GM18508 (cell line): ENCODE measurements at regions not wholly inside any gene's neighbourhood (a gene's known extent, or its start where the extent isn't known, plus 50 kb on each side); places are given as distances from the start of the nearest gene placed in this dataset.

Experiments
- ATAC-seq: cut with Tn5 transposase; IDR thresholded peaks from one replicate; pipeline ENCODE4 v1.9.1; 2021; ENCODE audit warnings: moderate number of reproducible peaks; ENCODE audit not compliant: insufficient read depth, unreplicated experiment

- ATAC-seq, result no peak
Measured at GRCh38 chr17:74055508-74056160, 147.8 kb upstream of the RPL38 start.

DNA sequence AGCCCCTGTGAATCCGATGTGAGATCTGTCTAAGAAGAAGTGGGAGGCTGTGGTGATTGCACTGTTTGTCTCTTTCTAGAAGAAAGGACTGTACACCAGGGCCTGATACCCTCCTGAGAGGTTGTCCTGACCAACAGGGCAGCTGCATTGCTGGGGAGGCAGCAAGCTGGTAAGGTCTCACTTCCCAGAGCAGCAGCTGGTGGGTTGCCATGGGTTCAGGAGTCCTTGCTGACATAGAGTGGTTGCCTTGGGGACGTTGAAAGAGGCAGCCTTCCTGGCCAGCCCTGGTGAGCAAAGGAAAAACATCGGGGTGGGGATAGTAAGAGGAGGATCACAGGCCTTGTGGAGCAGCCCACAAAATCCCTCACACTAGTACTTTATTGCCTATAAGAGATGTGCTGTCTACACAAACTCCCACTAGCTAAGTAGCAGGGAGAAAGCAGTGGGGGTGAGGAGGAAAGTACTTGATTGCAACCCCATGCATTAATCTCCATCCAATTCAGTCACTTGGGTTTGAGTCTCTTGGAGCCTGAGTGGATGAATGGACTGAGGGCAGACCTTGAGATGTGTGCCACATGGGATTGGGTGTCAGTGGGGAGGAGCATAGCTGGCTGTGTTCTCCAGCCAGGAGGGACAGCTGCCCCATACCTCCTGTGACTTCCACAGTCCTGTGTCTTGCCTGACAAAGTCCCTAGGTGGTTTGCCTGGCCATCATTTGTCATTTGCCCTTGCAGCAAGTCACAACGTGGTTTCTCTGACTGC, 143.8 kb upstream of the RPL38 start:
- ATAC-seq, result no peak

- ATAC-seq, result no peak
Measured at GRCh38 chr17:74061758-74062157, 141.7 kb upstream of the RPL38 start.

GRCh38 chr17:74062234-74062633, 141.2 kb upstream of the RPL38 start:
- ATAC-seq, result no peak

- ATAC-seq, result no peak
Measured at GRCh38 chr17:74063439-74063838, 140.0 kb upstream of the RPL38 start.

DNA sequence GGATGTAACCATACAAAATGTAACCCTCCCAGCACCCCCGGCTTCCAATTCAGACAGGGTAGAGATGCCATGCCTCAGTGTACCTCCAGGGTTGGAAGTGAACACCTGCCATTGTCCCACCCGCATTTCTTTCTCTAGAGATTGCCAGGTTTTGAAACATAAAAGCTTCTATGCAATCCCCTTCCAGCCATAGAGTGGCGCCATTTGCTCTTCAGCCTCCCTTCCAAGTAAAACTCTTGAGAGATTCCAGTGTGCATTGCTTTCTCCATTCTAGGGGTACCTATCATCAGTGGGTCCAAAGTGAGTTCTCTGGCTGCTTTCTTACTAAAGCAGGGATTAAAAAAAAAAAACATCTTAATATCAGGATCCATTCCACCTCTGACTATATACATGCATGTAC, 133.1 kb upstream of the RPL38 start:
- ATAC-seq, result no peak

- no peak for ATAC-seq
Measured at GRCh38 chr17:74070998-74071679, 132.3 kb upstream of the RPL38 start.

- no peak for ATAC-seq
Measured at GRCh38 chr17:74072340-74072739, 131.1 kb upstream of the RPL38 start.

- no peak for ATAC-seq
Measured at GRCh38 chr17:74076446-74076845, 127.0 kb upstream of the RPL38 start.

- no peak for ATAC-seq
Measured at GRCh38 chr17:74077231-74077630, 126.2 kb upstream of the RPL38 start.

GRCh38 chr17:74078363-74078941, 125.0 kb upstream of the RPL38 start:
- ATAC-seq, result no peak

DNA sequence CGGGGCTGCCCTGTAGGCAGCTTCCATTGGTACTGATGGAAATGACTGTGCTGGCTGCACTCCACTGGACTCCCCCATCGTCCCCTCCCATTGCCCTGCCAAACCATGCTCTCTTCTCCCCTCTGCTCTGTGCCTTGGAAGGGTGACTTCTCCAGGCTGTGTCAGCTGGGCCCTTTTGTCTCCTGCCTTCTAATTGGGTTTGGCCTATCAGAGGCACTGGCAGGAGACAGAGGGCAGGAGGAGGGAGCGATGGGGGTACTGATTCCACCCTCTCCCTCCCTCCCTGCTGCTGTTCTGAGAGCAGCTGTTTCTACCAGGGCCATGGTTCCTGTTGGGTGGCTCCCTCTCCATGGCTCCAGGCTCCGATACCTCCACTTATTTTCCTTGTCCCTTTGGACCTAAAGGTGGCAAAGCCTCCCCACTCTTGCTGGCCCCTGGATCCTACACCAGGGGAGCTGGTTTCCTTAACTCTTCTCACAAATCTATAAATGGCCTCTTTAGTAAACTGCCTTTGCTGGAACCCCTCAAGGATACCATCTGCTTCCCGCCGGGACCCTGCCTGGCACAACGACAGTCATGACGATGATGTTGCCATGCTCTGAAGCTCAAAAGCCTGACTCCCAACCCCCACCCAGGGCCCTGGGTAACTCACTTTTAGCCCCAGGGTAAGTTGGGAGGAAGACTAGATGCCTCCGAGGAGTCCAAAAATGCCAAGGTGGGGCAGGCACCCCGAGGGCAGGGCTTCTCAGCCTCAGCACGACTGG, 123.8 kb upstream of the RPL38 start:
- ATAC-seq, result no peak

DNA sequence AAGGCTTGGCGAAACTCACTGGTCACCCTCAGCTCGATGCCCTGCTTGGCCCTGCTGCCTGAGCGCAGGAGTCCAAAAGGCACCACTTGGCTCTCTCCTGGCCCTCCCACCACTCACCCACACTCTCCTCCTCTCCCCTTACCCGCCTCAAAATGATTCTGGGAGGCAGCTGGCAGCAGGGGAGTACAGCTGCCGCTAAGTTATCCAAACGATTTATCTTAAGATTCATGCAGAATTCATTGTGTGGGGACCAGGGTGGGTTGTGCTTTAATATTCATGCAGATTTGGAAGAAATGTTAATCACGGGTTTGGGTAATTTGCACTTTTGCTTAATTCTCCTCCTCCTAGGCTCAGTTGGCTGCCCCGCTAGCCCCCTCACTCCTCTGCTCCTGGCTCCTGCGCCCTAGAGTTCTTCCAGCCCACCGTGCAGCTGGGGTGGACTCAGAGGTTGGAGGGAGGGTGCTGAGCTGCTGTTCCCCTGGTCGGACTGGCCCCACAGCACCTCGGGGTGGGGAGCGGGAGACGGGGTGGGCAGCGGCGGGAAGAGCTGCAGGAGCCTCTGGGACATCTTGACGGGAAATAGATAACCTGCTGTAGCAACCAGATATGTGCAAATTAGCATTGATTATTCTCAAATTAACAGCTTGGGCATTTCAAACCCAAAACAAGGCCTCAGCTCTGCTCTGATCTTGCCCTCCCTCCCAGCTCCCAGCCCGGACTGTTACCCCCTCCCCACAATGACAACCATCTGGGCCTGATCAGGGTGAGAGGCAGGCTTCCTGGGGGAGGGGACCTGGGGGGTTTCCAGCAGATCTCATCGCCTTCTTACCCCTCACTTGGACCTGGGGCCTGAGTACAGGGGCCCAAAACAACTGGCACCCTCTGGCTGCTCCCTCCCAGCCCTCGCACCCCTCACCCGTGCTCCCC, 122.6 kb upstream of the RPL38 start:
- ATAC-seq, result no peak

- ATAC-seq, result no peak
Measured at GRCh38 chr17:74082886-74083285, 120.6 kb upstream of the RPL38 start.

- no peak for ATAC-seq
Measured at GRCh38 chr17:74083321-74083720, 120.2 kb upstream of the RPL38 start.

- ATAC-seq, result no peak
Measured at GRCh38 chr17:74085434-74085833, 118.0 kb upstream of the RPL38 start.

GRCh38 chr17:74087002-74087585, 116.4 kb upstream of the RPL38 start:
- no peak for ATAC-seq

DNA sequence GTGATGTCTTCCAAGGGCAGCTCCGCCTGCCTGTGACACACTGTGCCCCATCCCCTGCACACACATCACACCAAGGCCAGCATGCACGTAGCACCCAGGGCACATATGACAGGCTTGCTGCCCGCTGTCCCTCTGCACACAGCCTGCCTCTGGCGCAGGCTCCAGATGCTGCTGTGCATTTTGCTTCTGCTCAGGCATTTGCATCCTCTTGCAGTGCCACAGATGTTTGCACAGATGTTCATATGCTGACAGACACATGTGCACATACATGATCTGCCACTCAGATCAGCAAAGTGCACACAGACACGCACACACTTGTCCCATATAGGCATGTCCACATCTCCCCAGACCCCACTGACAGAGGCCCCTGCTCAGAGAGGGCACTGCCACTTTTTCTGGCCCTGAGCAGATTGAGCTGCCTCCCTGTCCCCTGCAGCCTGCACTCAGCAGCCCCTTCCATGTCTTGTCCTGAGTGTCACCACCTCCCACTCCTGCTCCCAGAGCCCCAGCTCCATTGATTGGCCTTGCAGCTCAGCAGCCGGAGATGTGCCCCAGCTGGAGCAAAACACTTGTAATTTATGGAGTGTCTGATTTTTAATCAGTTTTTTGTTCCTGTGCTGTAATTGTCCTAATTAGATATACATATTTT, 115.1 kb upstream of the RPL38 start:
- no peak for ATAC-seq

DNA sequence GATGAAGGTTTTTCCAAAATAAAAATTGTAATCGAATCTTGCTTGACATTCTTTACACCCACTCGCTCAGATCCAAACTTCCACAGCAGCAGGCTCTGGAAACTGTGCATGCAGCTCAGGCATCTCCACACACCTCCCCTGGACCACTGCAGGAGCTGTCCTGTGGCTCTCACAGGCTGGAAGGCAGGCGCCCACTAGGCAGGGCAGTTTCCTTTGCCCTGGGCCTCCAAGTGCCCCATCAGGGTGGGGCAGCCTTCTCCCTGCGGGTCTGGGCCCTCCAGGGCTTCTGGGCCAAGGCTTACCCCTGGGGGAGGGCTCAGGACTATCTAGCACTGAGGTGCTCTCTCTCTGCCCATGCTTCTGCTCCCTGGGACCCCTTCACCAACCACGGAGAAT, 114.5 kb upstream of the RPL38 start:
- no peak for ATAC-seq
